WERI-Rb-1 (cell line): ENCODE measurements at regions not wholly inside any gene's neighbourhood (a gene's known extent, or its start where the extent isn't known, plus 50 kb on each side); places are given as distances from the start of the nearest gene placed in this dataset.
A peak's percentile ranks its signal among the peaks of the same experiment; 100 is the strongest.

Source experiments
- DNase-seq: peaks from one replicate; pipeline ENCODE4 v3.0.0-alpha.2; 2020
- H3K27ac ChIP-seq: fragments of 250-450 bp; sonication (Bioruptor Pico); 2 replicates; pipeline ENCODE4 v1.5.1; 2020; ENCODE audit warnings: mild to moderate bottlenecking, moderate library complexity
- H3K27me3 ChIP-seq: fragments of 250-450 bp; sonication (Bioruptor Pico); 2 replicates; pipeline ENCODE4 v1.5.1; 2021; ENCODE audit warnings: mild to moderate bottlenecking, low read depth, moderate library complexity; ENCODE audit not compliant: insufficient read depth, severe bottlenecking
- H3K36me3 ChIP-seq: fragments of 250-450 bp; sonication (Bioruptor Pico); 2 replicates; pipeline ENCODE4 v1.5.1; 2020; ENCODE audit warnings: mild to moderate bottlenecking, moderate library complexity
- H3K4me3 ChIP-seq: 2 replicates; pipeline ENCODE4 v1.5.1; 2011; ENCODE audit warnings: low read depth, mild to moderate bottlenecking, control low read depth, low read length
- H3K9me3 ChIP-seq: fragments of 250-450 bp; sonication (Bioruptor Pico); 2 replicates; pipeline ENCODE4 v1.5.1; 2021; ENCODE audit warnings: mild to moderate bottlenecking, moderate library complexity; ENCODE audit not compliant: severe bottlenecking
- TF ChIP-seq, protein P1 (sequence below): IDR thresholded peaks from 2 replicates; pipeline ENCODE4 v1.5.1; 2011; ENCODE audit warnings: low read depth, mild to moderate bottlenecking, control low read depth, inconsistent platforms, low read length

DNA sequence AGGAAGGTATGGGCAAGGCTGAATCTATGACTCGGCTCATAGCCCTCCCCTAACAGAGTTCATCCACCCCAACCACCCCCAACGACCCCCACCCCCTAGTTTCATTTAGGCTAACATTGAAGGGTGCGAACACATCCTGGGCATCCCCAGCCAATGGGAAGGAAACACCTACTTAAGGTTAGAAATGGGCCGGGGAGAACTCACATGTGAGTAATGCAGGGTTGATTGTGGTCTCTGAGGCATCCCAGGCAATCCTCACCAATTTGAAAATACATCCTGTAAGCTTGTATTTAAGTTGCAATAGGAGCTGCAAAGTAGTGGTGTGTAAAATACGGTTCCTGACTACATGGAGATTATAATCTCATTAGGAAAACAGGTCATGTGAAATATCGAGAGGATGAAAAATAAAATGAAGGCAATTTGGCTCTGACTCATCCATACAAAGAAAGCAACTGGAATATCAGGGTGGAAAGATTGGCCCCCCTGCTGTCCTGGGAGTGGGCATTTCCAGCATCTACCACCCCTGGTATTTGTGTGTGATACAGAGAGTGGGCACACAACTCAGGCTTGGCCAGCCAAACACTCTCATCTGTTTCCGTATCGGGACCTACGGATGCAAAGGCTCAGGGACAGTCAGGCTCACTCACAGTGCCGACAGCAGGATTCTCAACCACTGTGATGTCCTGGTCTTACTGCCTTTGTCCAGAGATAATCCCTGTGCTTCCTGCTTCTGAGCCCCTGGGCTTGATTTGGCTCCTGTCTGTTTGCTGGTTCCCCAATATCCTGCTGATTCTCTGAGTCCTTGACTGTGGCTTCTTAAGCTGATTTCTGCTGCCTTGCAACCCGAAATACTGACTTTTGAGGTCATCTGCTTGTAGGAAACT, 90.0 kb upstream of the NCKAP5 start:
- H3K9me3 ChIP-seq: no peaks in the 10 kb centered on the region
- peak overlapping the region; percentile 28 for H3K4me3 ChIP-seq
- peak; percentile 73 for DNase-seq
- peak overlapping the region; percentile 61 for H3K27ac ChIP-seq
- TF ChIP-seq, protein P1, sequence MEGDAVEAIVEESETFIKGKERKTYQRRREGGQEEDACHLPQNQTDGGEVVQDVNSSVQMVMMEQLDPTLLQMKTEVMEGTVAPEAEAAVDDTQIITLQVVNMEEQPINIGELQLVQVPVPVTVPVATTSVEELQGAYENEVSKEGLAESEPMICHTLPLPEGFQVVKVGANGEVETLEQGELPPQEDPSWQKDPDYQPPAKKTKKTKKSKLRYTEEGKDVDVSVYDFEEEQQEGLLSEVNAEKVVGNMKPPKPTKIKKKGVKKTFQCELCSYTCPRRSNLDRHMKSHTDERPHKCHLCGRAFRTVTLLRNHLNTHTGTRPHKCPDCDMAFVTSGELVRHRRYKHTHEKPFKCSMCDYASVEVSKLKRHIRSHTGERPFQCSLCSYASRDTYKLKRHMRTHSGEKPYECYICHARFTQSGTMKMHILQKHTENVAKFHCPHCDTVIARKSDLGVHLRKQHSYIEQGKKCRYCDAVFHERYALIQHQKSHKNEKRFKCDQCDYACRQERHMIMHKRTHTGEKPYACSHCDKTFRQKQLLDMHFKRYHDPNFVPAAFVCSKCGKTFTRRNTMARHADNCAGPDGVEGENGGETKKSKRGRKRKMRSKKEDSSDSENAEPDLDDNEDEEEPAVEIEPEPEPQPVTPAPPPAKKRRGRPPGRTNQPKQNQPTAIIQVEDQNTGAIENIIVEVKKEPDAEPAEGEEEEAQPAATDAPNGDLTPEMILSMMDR: no peak
- H3K27me3 ChIP-seq: no peaks in the 10 kb centered on the region
- no peaks in the 10 kb centered on the region for H3K36me3 ChIP-seq

DNA sequence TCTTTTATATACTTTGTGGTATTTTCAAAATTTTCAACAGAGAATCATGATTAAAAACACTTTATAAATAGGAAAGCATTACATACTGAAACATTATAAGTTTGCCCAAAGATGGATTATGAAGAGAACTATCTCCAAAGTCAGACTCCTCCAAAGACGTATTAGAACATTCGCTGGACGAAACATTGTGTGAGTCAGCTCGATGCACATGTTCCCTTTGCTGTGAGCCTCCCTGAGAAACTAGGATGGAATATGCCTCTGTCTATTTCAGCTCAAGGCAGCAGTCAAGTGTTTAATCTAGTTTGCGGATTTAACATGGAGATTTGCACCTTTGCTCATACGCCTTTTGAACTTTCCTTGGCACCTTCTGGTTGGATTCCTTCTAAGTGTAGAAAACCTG, 92.2 kb upstream of the NCKAP5 start:
- TF ChIP-seq, protein P1: no peak

DNA sequence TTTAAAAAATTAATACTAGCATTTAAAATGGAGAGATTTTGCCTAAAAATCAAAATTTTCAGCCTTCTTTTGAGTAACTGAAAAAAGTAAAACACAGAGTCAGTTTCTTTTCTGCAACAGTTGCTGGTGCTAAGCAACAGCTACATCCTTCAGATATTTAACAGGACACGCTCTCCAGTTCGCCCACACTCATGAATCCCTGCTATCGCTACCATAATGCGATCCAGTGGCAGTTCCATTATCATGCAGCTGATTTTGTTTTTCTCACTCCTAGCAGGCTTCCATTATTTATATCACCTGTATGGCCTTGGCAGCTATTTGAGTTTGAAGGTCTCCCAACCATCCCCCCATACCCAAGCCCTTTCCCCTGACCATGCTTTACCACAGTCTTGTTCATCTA, 93.1 kb upstream of the NCKAP5 start:
- no peak for DNase-seq

More for the DNA sequence above, 92.2 kb upstream of the NCKAP5 start:
- Histone ChIP-seq H3K9me3 (no peaks in the 10 kb centered on the region), H3K4me3 (no peak overlapping the region), H3K36me3 (no peaks in the 10 kb centered on the region), H3K27me3 (no peaks in the 10 kb centered on the region), H3K27ac (no peak overlapping the region)
- DNase-seq: no peak

DNA sequence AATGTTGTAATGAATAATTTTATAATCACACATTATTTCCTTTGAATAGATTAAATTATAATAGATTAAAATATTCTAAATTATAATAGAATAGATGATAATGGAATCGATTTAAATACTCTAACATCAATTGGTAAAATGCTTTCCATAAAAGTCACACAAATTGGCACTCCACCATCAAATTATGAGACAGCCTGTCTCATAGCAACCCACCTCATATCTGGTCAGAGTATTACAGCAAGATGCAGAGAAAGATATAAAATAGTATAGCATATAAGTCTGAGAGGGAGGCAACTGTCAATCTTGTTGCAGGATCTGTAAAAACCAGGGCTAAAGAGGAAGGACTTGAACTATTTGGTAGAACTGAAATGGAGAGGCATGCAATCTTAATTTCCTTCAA, 98.4 kb upstream of the NCKAP5 start:
- TF ChIP-seq, protein P1: no peak
- Histone ChIP-seq H3K27ac (no peak overlapping the region), H3K36me3 (no peaks in the 10 kb centered on the region)

More for the DNA sequence above, 93.1 kb upstream of the NCKAP5 start:
- H3K27ac ChIP-seq: no peak overlapping the region
- H3K9me3 ChIP-seq: no peaks in the 10 kb centered on the region
- H3K27me3 ChIP-seq: no peaks in the 10 kb centered on the region
- TF ChIP-seq, protein P1: no peak
- H3K4me3 ChIP-seq: no peak overlapping the region
- no peaks in the 10 kb centered on the region for H3K36me3 ChIP-seq

DNA sequence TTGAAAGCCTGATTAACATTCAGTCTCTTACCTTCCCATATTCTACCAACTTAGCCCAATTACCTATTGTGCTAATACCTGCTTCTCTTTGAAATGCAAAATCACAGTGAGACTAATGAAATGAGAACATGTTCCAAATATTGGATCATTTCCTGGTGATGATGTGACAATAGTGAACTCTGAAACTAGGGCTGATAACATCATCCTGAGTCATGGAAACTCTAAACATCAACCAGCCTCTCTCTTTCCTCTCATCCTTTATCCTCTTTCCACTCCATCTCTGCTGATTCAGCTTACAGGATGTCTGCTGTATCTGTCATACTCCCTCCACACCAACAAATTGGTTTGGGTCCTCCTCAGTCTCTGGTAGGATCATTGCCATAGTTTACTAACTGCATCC, 98.8 kb upstream of the NCKAP5 start:
- Histone ChIP-seq H3K36me3 (no peaks in the 10 kb centered on the region), H3K4me3 (no peak overlapping the region), H3K9me3 (peaks cover 11% of the 10 kb centered on the region), H3K27me3 (no peaks in the 10 kb centered on the region), H3K27ac (no peak overlapping the region)
- no peak for DNase-seq
- TF ChIP-seq, protein P1: no peak

More for the DNA sequence above, 98.4 kb upstream of the NCKAP5 start:
- DNase-seq: no peak
- no peaks in the 10 kb centered on the region for H3K27me3 ChIP-seq
- no peak overlapping the region for H3K4me3 ChIP-seq
- H3K9me3 ChIP-seq: peaks cover 11% of the 10 kb centered on the region
